T47D (cell line): ENCODE measurements at regions not wholly inside any gene's neighbourhood (a gene's known extent, or its start where the extent isn't known, plus 50 kb on each side); places are given as distances from the start of the nearest gene placed in this dataset.
A peak's percentile ranks its signal among the peaks of the same experiment; 100 is the strongest.

Source experiments
- DNase-seq, 2 experiments: peaks; one replicate each; pipeline versions ENCODE4 v3.0.0 to v3.0.0-alpha.2; 2011 to 2012; ENCODE audit warnings: low read depth in 1 of 2, low spot score in 1 of 2
- JUND ChIP-seq: IDR thresholded peaks from 2 replicates; pipeline ENCODE4 v1.6.1; 2012; ENCODE audit warnings: low read depth
- in situ Hi-C: cut with HindIII; loops from 2 replicates; pipeline ENCODE4 v1.10.0; 2016; ENCODE audit warnings: low sequenced_read_pairs, low pct_unique_long_range_greater_than_20kb

GRCh38 chr12:92467886-92468285, 234.9 kb upstream of the PLEKHG7 start:
- DNase-seq: no peak
- no peak for TF ChIP-seq JUND
- in situ Hi-C loops: no loop called here

- peak; percentile 5 to 6 for DNase-seq
- TF ChIP-seq JUND: no peak
- in situ Hi-C loops: no loop called here
These were observed 236.1 kb upstream of the PLEKHG7 start for GRCh38 chr12:92466391-92467305.

GRCh38 chr12:92465786-92466295, 236.9 kb upstream of the PLEKHG7 start:
- in situ Hi-C loops: no loop called here
- no peak for DNase-seq
- no peak for TF ChIP-seq JUND

GRCh38 chr12:92464911-92465310, 237.9 kb upstream of the PLEKHG7 start:
- no peak for TF ChIP-seq JUND
- in situ Hi-C loops: no loop called here
- DNase-seq: no peak

GRCh38 chr12:92463171-92463570, 239.6 kb upstream of the PLEKHG7 start:
- no peak for DNase-seq
- in situ Hi-C loops: no loop called here
- TF ChIP-seq JUND: no peak

- TF ChIP-seq JUND: no peak
- in situ Hi-C loops: no loop called here
- no peak for DNase-seq
These were observed 240.3 kb upstream of the PLEKHG7 start for GRCh38 chr12:92462527-92462926.

GRCh38 chr12:92462049-92462448, 240.7 kb upstream of the PLEKHG7 start:
- no peak for DNase-seq
- no peak for TF ChIP-seq JUND
- in situ Hi-C loops: no loop called here

- in situ Hi-C loops: no loop called here
- TF ChIP-seq JUND: no peak
These were observed 242.9 kb upstream of the PLEKHG7 start for GRCh38 chr12:92459850-92460249.

GRCh38 chr12:92458996-92459395, 243.8 kb upstream of the PLEKHG7 start:
- DNase-seq: no peak
- no peak for TF ChIP-seq JUND
- in situ Hi-C loops: no loop called here

More at GRCh38 chr12:92459850-92460249, 242.9 kb upstream of the PLEKHG7 start:
- no peak for DNase-seq

GRCh38 chr12:92457458-92458180, 245.2 kb upstream of the PLEKHG7 start:
- TF ChIP-seq JUND: no peak
- in situ Hi-C loops: no loop called here
- DNase-seq: no peak

- TF ChIP-seq JUND: no peak
- DNase-seq: no peak
- in situ Hi-C loops: no loop called here
These were observed 250.0 kb upstream of the PLEKHG7 start for GRCh38 chr12:92452763-92453162.

- in situ Hi-C loops: no loop called here
- no peak for TF ChIP-seq JUND
- DNase-seq: no peak
These were observed 256.7 kb upstream of the PLEKHG7 start for GRCh38 chr12:92446083-92446460.
